B cell (primary cell): ENCODE measurements at regions not wholly inside any gene's neighbourhood (a gene's known extent, or its start where the extent isn't known, plus 50 kb on each side); places are given as distances from the start of the nearest gene placed in this dataset.

Experiments used
- ATAC-seq: fragments of 200-7000 bp; cut with Tn5 transposase; one replicate; pipeline ENCODE4 v1.10.0; 2021; ENCODE audit warnings: low read depth, mild to moderate bottlenecking, moderate number of reproducible peaks, moderate library complexity
- CTCF ChIA-PET: fragments of 350-600 bp; sonication (Branson Sonifier 250); formaldehyde crosslinking; loops from one replicate; lab custom pipeline; 2021; ENCODE audit warnings: antibody characterized with exemption, inconsistent platforms; lab: Charles Lee
- POLR2A ChIA-PET: fragments of 350-600 bp; sonication (Branson Sonifier 250); formaldehyde crosslinking; loops from one replicate; lab custom pipeline; 2021; ENCODE audit warnings: antibody characterized with exemption; lab: Charles Lee
- DNase-seq: peaks from one replicate; pipeline ENCODE4 v3.0.0; 2013
- H2AFZ ChIP-seq: 2 replicates; pipeline ENCODE4 v1.6.1; 2012; ENCODE audit warnings: mild to moderate bottlenecking, low read depth, low read length; ENCODE audit not compliant: insufficient read depth, poor library complexity, severe bottlenecking
- H3K27ac ChIP-seq, 2 donors: 1 replicate in 1 of 2; 2 replicates in 1 of 2; pipeline ENCODE4 v1.5.1; 2012 to 2013; ENCODE audit warnings: low read length in 2 of 2, mild to moderate bottlenecking in 2 of 2, moderate library complexity in 1 of 2
- H3K27me3 ChIP-seq, 4 experiments: fragments of 200-600 bp in 1 of 4; sonication (generic) in 1 of 4; replicated peaks in 1 of 4; 1 replicate in 2 of 4; 2 replicates in 2 of 4; pipeline versions ENCODE4 v1.6.1 to v1.7.0; 2013 to 2016; ENCODE audit warnings: low read length in 3 of 4, mild to moderate bottlenecking in 2 of 4, mixed read lengths in 1 of 4, moderate library complexity in 1 of 4; ENCODE audit not compliant: insufficient read depth in 4 of 4, control insufficient read depth in 3 of 4; ENCODE audit errors: control extremely low read depth in 1 of 4
- H3K36me3 ChIP-seq, 2 experiments: replicated peaks in 1 of 2; 1 replicate in 1 of 2; 2 replicates in 1 of 2; pipeline versions ENCODE4 v1.6.1 to v1.7.1; 2013; ENCODE audit warnings: low read length in 1 of 2; ENCODE audit not compliant: insufficient read depth in 2 of 2, control insufficient read depth in 1 of 2; ENCODE audit errors: control extremely low read depth in 1 of 2, extremely low read depth in 1 of 2
- H3K4me1 ChIP-seq, 2 donors: fragments of 200-600 bp in 1 of 2; sonication (generic) in 1 of 2; 1 replicate in 1 of 2; 2 replicates in 1 of 2; pipeline versions ENCODE4 v1.5.1 to v1.6.1; 2013 to 2017; ENCODE audit warnings: low read length in 2 of 2; ENCODE audit not compliant: control insufficient read depth in 2 of 2, insufficient read depth in 2 of 2
- H3K4me2 ChIP-seq: replicated peaks from 2 replicates; pipeline ENCODE3; 2012; ENCODE audit warnings: mild to moderate bottlenecking, low read depth, low read length; ENCODE audit not compliant: poor library complexity, severe bottlenecking
- H3K4me3 ChIP-seq, 5 experiments: fragments of 200-600 bp in 1 of 5; sonication (generic) in 1 of 5; 1 replicate in 3 of 5; 2 replicates in 2 of 5; pipeline versions ENCODE4 v1.5.1 to v1.7.0; 2011 to 2016; ENCODE audit warnings: low read length in 4 of 5, mild to moderate bottlenecking in 4 of 5, low read depth in 2 of 5, control low read depth in 1 of 5, moderate library complexity in 1 of 5; ENCODE audit not compliant: insufficient read depth in 1 of 5; ENCODE audit errors: control extremely low read depth in 1 of 5, extremely low read depth in 1 of 5
- H3K79me2 ChIP-seq: fragments of 200-600 bp; sonication (generic); one replicate; pipeline ENCODE4 v1.6.0; 2016; ENCODE audit warnings: low read length; ENCODE audit not compliant: control insufficient read depth, insufficient read depth
- H3K9ac ChIP-seq: fragments of 200-600 bp; sonication (generic); 2 replicates; pipeline ENCODE4 v1.6.1; 2017; ENCODE audit warnings: mild to moderate bottlenecking, low read length, moderate library complexity
- H3K9me3 ChIP-seq, 3 donors: one replicate each; pipeline versions ENCODE4 v1.6.1 to v1.7.1; 2013; ENCODE audit warnings: low read length in 2 of 3; ENCODE audit not compliant: control insufficient read depth in 2 of 3, insufficient read depth in 1 of 3; ENCODE audit errors: control extremely low read depth in 1 of 3
- H4K20me1 ChIP-seq: 2 replicates; pipeline ENCODE4 v1.6.0; 2012; ENCODE audit warnings: mild to moderate bottlenecking, low read length; ENCODE audit not compliant: insufficient read depth, control insufficient read depth, poor library complexity, severe bottlenecking
- H3K27ac Mint-ChIP-seq: one replicate; pipeline ENCODE4 v1.8.0; 2021; ENCODE audit warnings: mixed read lengths
- H3K27me3 Mint-ChIP-seq: one replicate; pipeline ENCODE4 v1.8.0; 2021; ENCODE audit warnings: mixed read lengths
- H3K4me1 Mint-ChIP-seq: one replicate; pipeline ENCODE4 v1.8.0; 2021; ENCODE audit warnings: mixed read lengths
- H3K4me3 Mint-ChIP-seq: one replicate; pipeline ENCODE4 v1.8.0; 2021; ENCODE audit warnings: mixed read lengths
- H3K9me3 Mint-ChIP-seq: one replicate; pipeline ENCODE4 v1.8.0; 2022; ENCODE audit warnings: mixed read lengths; ENCODE audit not compliant: insufficient read depth
- EZH2 ChIP-seq: IDR thresholded peaks from 2 replicates; pipeline ENCODE4 v1.6.1; 2012; ENCODE audit warnings: borderline replicate concordance, low read depth, mild to moderate bottlenecking, moderate library complexity, low read length; ENCODE audit not compliant: insufficient read depth, poor library complexity, severe bottlenecking
- WGBS: methylation state at CpG from one replicate; pipeline ENCODE4 v1.1.5; 2013; ENCODE audit warnings: missing lambda C conversion rate; ENCODE audit not compliant: insufficient coverage; 5-methylcytosine and 5-hydroxymethylcytosine counted together
- intact Hi-C: fragments of 100-400 bp; cut with micrococcal nuclease; formaldehyde crosslinking; loops from one replicate; pipeline ENCODE4 v1.10.0; 2022
- TF ChIP-seq, protein P1 (sequence below): fragments of 200-600 bp; IDR thresholded peaks from one replicate; pipeline ENCODE4 v1.8.0; 2022; ENCODE audit warnings: antibody characterized with exemption, mild to moderate bottlenecking

DNA sequence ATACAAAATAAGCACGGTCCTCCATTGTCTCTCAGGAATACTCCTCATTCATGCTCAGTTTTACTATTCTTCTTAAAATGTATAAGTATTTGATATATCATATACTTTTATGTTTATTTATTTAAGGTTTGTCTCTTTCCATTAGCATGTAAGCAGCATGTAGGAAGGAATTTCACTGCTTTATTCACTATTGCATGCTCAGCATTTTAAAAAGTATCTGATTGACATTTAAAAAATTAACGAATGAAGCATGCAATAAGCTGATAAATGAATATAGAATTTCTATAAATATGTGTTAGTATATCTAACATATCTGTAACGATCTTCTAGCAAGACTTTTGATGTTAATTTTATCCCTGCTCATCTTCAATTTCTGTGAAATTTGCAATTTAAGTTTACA is 402.7 kb upstream of the BRINP3 start:
- Histone ChIP-seq H3K4me3 (no peak overlapping the region), H3K9me3 (no peaks in the 10 kb centered on the region), H3K4me1 (no peaks in the 10 kb centered on the region), H3K79me2 (no peaks in the 10 kb centered on the region), H3K27ac (no peak overlapping the region), H3K27me3 (no peaks in the 10 kb centered on the region), H2AFZ (no peak overlapping the region), H4K20me1 (no peaks in the 10 kb centered on the region), H3K9ac (no peak overlapping the region), H3K4me2 (no peak overlapping the region), H3K36me3 (no peaks in the 10 kb centered on the region)
- H3K27ac Mint-ChIP-seq, result no peak overlapping the region
- H3K27me3 Mint-ChIP-seq, result no peaks in the 10 kb centered on the region
- H3K9me3 Mint-ChIP-seq, result peaks cover 3% of the 10 kb centered on the region
- TF ChIP-seq, protein P1, sequence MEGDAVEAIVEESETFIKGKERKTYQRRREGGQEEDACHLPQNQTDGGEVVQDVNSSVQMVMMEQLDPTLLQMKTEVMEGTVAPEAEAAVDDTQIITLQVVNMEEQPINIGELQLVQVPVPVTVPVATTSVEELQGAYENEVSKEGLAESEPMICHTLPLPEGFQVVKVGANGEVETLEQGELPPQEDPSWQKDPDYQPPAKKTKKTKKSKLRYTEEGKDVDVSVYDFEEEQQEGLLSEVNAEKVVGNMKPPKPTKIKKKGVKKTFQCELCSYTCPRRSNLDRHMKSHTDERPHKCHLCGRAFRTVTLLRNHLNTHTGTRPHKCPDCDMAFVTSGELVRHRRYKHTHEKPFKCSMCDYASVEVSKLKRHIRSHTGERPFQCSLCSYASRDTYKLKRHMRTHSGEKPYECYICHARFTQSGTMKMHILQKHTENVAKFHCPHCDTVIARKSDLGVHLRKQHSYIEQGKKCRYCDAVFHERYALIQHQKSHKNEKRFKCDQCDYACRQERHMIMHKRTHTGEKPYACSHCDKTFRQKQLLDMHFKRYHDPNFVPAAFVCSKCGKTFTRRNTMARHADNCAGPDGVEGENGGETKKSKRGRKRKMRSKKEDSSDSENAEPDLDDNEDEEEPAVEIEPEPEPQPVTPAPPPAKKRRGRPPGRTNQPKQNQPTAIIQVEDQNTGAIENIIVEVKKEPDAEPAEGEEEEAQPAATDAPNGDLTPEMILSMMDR, result no peak
- TF ChIP-seq EZH2, result no peak
- no peak overlapping the region for H3K4me3 Mint-ChIP-seq
- ChIA-PET POLR2A (no interaction called here), CTCF (no interaction called here)
- DNase-seq (no peak), ATAC-seq (no peak)
- WGBS, result no CpG with 5 or more reads among the region's 3 CpGs
- H3K4me1 Mint-ChIP-seq, result no peaks in the 10 kb centered on the region
- intact Hi-C loops, result no loop called here

DNA sequence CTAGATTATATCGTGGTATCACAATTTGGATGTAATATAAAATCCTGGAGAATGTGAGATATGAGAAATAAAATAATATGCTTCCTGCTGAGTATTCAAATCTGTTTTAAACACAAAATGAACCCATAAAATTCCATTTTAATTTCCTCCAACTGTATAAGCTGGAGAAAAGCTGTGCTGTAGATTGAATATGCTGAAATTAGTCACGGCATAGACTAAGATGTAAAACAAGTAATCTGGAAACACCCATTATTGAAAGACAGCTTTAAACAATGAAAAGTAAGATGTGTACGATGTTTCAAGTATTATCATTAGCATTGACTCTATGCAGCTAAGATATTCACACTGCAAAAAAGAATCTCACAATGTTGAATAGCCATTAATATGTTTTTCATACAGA is 403.4 kb upstream of the BRINP3 start:
- Histone ChIP-seq H3K27ac (no peak overlapping the region), H3K27me3 (no peaks in the 10 kb centered on the region), H2AFZ (no peak overlapping the region), H3K9ac (no peak overlapping the region), H3K79me2 (no peaks in the 10 kb centered on the region), H3K9me3 (no peaks in the 10 kb centered on the region), H3K4me2 (no peak overlapping the region), H3K4me1 (no peaks in the 10 kb centered on the region), H3K4me3 (no peak overlapping the region), H4K20me1 (no peaks in the 10 kb centered on the region), H3K36me3 (no peaks in the 10 kb centered on the region)
- intact Hi-C loops, result no loop called here
- CTCF ChIA-PET, result no interaction called here
- Mint-ChIP-seq H3K4me3 (no peak overlapping the region), H3K27ac (no peak overlapping the region), H3K9me3 (peaks cover 3% of the 10 kb centered on the region), H3K4me1 (no peaks in the 10 kb centered on the region), H3K27me3 (no peaks in the 10 kb centered on the region)
- no peak for DNase-seq
- no peak for ATAC-seq
- no peak for TF ChIP-seq EZH2
- TF ChIP-seq, protein P1, result no peak
- POLR2A ChIA-PET, result no interaction called here
- WGBS, result no CpG with 5 or more reads among the region's 3 CpGs
